GM23338 (cell line): ENCODE measurements at regions not wholly inside any gene's neighbourhood (a gene's known extent, or its start where the extent isn't known, plus 50 kb on each side); places are given as distances from the start of the nearest gene placed in this dataset.

Experiments used
- ATAC-seq: fragments of 200-7000 bp; cut with Tn5 transposase; 3 replicates; pipeline ENCODE4 v1.9.1; 2020
- DNase-seq: peaks from one replicate; pipeline ENCODE4 v3.0.0-alpha.2; 2015; ENCODE audit warnings: low spot score
- H2AFZ ChIP-seq: fragments of 200-600 bp; sonication (generic); 2 replicates; pipeline ENCODE4 v1.8.0; 2016; ENCODE audit warnings: antibody characterized with exemption, mild to moderate bottlenecking, moderate library complexity
- H3F3A ChIP-seq: fragments of 200-600 bp; sonication (generic); replicated peaks from 2 replicates; pipeline ENCODE4 v1.8.0; 2017; ENCODE audit warnings: antibody characterized with exemption, mixed run types, low read depth
- H3K27ac ChIP-seq: fragments of 200-600 bp; sonication (generic); 2 replicates; pipeline ENCODE4 v1.6.1; 2016; ENCODE audit warnings: low read depth
- H3K27me3 ChIP-seq: fragments of 200-600 bp; sonication (generic); 2 replicates; pipeline ENCODE4 v1.8.0; 2016; ENCODE audit warnings: mild to moderate bottlenecking, mixed run types, moderate library complexity; ENCODE audit not compliant: insufficient read depth
- H3K36me3 ChIP-seq: fragments of 200-600 bp; sonication (generic); 2 replicates; pipeline ENCODE4 v1.8.0; 2016; ENCODE audit warnings: mild to moderate bottlenecking; ENCODE audit not compliant: insufficient read depth
- H3K4me1 ChIP-seq: fragments of 200-600 bp; sonication (generic); 2 replicates; pipeline ENCODE4 v1.8.0; 2016; ENCODE audit warnings: mild to moderate bottlenecking, moderate library complexity; ENCODE audit not compliant: insufficient read depth
- H3K4me2 ChIP-seq: fragments of 200-600 bp; sonication (generic); 2 replicates; pipeline ENCODE4 v1.7.1; 2017; ENCODE audit warnings: mixed run types
- H3K4me3 ChIP-seq: fragments of 200-600 bp; sonication (generic); 2 replicates; pipeline ENCODE4 v1.6.1; 2016; ENCODE audit warnings: mixed run types
- H3K79me2 ChIP-seq: fragments of 200-600 bp; sonication (generic); replicated peaks from 2 replicates; pipeline ENCODE4 v1.8.0; 2017; ENCODE audit warnings: mild to moderate bottlenecking; ENCODE audit not compliant: insufficient read depth
- H3K9me2 ChIP-seq: fragments of 200-600 bp; sonication (generic); 2 replicates; pipeline ENCODE4 v1.8.0; 2017; ENCODE audit not compliant: insufficient read depth
- H4K20me1 ChIP-seq: fragments of 200-600 bp; sonication (generic); replicated peaks from 2 replicates; pipeline ENCODE4 v1.8.0; 2017; ENCODE audit warnings: mild to moderate bottlenecking; ENCODE audit not compliant: insufficient read depth
- H3K27ac Mint-ChIP-seq: 2 replicates; pipeline ENCODE4 v1.8.0; 2020; ENCODE audit warnings: inconsistent platforms, mild to moderate bottlenecking, moderate library complexity, mixed read lengths
- H3K27me3 Mint-ChIP-seq: 3 replicates; pipeline ENCODE4 v1.8.0; 2022; ENCODE audit warnings: low read depth, mild to moderate bottlenecking, moderate library complexity, mixed read lengths, inconsistent platforms; ENCODE audit not compliant: insufficient read depth, poor library complexity
- H3K36me3 Mint-ChIP-seq: 3 replicates; pipeline ENCODE4 v1.8.0; 2021; ENCODE audit warnings: low read depth, mild to moderate bottlenecking, inconsistent platforms, moderate library complexity, mixed read lengths
- H3K4me1 Mint-ChIP-seq: 3 replicates; pipeline ENCODE4 v1.8.0; 2020; ENCODE audit warnings: mild to moderate bottlenecking, inconsistent platforms, mixed read lengths
- H3K4me3 Mint-ChIP-seq: 3 replicates; pipeline ENCODE4 v1.8.0; 2021; ENCODE audit warnings: moderate library complexity, mild to moderate bottlenecking, inconsistent platforms, mixed read lengths
- H3K9me3 Mint-ChIP-seq: 3 replicates; pipeline ENCODE4 v1.8.0; 2020; ENCODE audit warnings: moderate library complexity, mild to moderate bottlenecking, inconsistent platforms, mixed read lengths
- CTCF ChIP-seq, 2 experiments: fragments of 200-600 bp in 1 of 2; sonication (generic) in 1 of 2; conservative IDR thresholded peaks; 2 replicates each; pipeline versions ENCODE4 v1.5.1 to v1.6.1; 2016 to 2017; ENCODE audit warnings: antibody characterized with exemption in 2 of 2, low read depth in 2 of 2, mild to moderate bottlenecking in 2 of 2, moderate library complexity in 1 of 2
- EZH2phosphoT487 ChIP-seq: fragments of 200-600 bp; sonication (generic); IDR thresholded peaks from one replicate; pipeline ENCODE4 v1.8.1; 2018; ENCODE audit warnings: antibody characterized with exemption; ENCODE audit not compliant: unreplicated experiment
- JUNB ChIP-seq: IDR thresholded peaks from one replicate; pipeline ENCODE4 v1.6.1; 2016; ENCODE audit warnings: antibody characterized with exemption; ENCODE audit not compliant: unreplicated experiment
- NANOG ChIP-seq: IDR thresholded peaks from 2 replicates; pipeline ENCODE4 v1.6.1; 2016; ENCODE audit warnings: antibody characterized with exemption, borderline replicate concordance
- POLR2AphosphoS5 ChIP-seq: IDR thresholded peaks from 2 replicates; pipeline ENCODE4 v1.6.1; 2016; ENCODE audit warnings: antibody characterized with exemption, low read depth
- STAT1 ChIP-seq: IDR thresholded peaks from one replicate; pipeline ENCODE4 v1.6.1; 2016; ENCODE audit warnings: antibody characterized with exemption; ENCODE audit not compliant: unreplicated experiment
- ZNF114 ChIP-seq: fragments of 250-450 bp; sonication (Bioruptor Pico); IDR thresholded peaks from 2 replicates; pipeline ENCODE4 v1.5.0; 2020; ENCODE audit warnings: mild to moderate bottlenecking, moderate library complexity
- TF ChIP-seq, protein P1 (sequence below): IDR thresholded peaks from 2 replicates; pipeline ENCODE4 v1.6.1; 2016; ENCODE audit warnings: antibody characterized with exemption
- TF ChIP-seq, protein P2 (sequence below): fragments of 250-450 bp; sonication (Bioruptor Pico); IDR thresholded peaks from 2 replicates; pipeline ENCODE4 v1.5.0; 2020; ENCODE audit warnings: mild to moderate bottlenecking, moderate library complexity

DNA sequence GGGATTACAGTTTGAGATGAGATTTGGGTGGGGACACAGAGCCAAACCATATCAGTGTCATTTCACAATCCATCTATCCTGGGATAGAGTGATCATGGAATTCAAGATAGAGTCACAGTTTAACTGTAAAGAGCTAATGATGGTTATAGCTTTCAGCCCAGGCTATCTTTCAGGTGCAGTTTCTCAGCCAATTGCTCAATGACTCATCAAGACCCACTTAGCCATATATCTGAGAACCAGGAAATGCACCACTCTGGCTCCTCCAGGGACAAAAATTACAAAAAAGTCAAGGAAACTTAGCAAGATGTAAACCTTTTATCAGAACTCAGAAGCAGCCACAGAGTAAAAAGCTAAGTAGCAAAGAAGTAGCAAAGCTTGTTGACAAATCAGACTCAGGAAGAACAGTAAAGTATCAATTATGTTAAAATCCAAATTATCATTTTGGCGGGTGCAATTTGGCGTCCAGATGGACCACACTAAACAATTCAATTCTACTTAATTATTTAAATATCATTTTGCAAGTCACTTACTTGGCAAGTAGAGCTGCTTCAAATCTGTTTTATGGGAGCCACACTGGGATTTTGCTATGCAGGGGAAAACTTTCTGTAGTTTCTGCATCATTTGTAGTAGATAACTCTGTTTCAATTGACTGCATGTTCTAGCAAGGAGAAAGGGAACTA is 169.4 kb downstream of the TLE1 start:
- no peak for DNase-seq
- Histone ChIP-seq H3K4me2 (no peak overlapping the region), H3K27me3 (no peaks in the 10 kb centered on the region), H3K36me3 (no peaks in the 10 kb centered on the region), H3K9me2 (no peaks in the 10 kb centered on the region), H3K27ac (no peak overlapping the region), H3F3A (no peaks in the 10 kb centered on the region), H3K4me1 (no peaks in the 10 kb centered on the region), H3K4me3 (no peak overlapping the region), H2AFZ (peak overlapping the region; percentile 39), H4K20me1 (no peaks in the 10 kb centered on the region), H3K79me2 (no peaks in the 10 kb centered on the region)
- no peak for ATAC-seq
- Mint-ChIP-seq H3K27me3 (no peaks in the 10 kb centered on the region), H3K4me3 (no peak overlapping the region), H3K27ac (no peak overlapping the region), H3K4me1 (peaks cover 5% of the 10 kb centered on the region; the same call in 2 of the 3 replicates), H3K9me3 (no peaks in the 10 kb centered on the region), H3K36me3 (no peaks in the 10 kb centered on the region)
- TF ChIP-seq STAT1 (no peak), EZH2phosphoT487 (no peak), CTCF (conservative IDR thresholded peaks at IDR 0.05; ENCODE audit: low read depth in 2 of 2) (no peak), ZNF114 (CRISPR knock-in tag) (no peak), NANOG (no peak), POLR2AphosphoS5 (no peak), JUNB (no peak)
- TF ChIP-seq, protein P1, sequence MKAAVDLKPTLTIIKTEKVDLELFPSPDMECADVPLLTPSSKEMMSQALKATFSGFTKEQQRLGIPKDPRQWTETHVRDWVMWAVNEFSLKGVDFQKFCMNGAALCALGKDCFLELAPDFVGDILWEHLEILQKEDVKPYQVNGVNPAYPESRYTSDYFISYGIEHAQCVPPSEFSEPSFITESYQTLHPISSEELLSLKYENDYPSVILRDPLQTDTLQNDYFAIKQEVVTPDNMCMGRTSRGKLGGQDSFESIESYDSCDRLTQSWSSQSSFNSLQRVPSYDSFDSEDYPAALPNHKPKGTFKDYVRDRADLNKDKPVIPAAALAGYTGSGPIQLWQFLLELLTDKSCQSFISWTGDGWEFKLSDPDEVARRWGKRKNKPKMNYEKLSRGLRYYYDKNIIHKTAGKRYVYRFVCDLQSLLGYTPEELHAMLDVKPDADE: no peak
- TF ChIP-seq, protein P2, sequence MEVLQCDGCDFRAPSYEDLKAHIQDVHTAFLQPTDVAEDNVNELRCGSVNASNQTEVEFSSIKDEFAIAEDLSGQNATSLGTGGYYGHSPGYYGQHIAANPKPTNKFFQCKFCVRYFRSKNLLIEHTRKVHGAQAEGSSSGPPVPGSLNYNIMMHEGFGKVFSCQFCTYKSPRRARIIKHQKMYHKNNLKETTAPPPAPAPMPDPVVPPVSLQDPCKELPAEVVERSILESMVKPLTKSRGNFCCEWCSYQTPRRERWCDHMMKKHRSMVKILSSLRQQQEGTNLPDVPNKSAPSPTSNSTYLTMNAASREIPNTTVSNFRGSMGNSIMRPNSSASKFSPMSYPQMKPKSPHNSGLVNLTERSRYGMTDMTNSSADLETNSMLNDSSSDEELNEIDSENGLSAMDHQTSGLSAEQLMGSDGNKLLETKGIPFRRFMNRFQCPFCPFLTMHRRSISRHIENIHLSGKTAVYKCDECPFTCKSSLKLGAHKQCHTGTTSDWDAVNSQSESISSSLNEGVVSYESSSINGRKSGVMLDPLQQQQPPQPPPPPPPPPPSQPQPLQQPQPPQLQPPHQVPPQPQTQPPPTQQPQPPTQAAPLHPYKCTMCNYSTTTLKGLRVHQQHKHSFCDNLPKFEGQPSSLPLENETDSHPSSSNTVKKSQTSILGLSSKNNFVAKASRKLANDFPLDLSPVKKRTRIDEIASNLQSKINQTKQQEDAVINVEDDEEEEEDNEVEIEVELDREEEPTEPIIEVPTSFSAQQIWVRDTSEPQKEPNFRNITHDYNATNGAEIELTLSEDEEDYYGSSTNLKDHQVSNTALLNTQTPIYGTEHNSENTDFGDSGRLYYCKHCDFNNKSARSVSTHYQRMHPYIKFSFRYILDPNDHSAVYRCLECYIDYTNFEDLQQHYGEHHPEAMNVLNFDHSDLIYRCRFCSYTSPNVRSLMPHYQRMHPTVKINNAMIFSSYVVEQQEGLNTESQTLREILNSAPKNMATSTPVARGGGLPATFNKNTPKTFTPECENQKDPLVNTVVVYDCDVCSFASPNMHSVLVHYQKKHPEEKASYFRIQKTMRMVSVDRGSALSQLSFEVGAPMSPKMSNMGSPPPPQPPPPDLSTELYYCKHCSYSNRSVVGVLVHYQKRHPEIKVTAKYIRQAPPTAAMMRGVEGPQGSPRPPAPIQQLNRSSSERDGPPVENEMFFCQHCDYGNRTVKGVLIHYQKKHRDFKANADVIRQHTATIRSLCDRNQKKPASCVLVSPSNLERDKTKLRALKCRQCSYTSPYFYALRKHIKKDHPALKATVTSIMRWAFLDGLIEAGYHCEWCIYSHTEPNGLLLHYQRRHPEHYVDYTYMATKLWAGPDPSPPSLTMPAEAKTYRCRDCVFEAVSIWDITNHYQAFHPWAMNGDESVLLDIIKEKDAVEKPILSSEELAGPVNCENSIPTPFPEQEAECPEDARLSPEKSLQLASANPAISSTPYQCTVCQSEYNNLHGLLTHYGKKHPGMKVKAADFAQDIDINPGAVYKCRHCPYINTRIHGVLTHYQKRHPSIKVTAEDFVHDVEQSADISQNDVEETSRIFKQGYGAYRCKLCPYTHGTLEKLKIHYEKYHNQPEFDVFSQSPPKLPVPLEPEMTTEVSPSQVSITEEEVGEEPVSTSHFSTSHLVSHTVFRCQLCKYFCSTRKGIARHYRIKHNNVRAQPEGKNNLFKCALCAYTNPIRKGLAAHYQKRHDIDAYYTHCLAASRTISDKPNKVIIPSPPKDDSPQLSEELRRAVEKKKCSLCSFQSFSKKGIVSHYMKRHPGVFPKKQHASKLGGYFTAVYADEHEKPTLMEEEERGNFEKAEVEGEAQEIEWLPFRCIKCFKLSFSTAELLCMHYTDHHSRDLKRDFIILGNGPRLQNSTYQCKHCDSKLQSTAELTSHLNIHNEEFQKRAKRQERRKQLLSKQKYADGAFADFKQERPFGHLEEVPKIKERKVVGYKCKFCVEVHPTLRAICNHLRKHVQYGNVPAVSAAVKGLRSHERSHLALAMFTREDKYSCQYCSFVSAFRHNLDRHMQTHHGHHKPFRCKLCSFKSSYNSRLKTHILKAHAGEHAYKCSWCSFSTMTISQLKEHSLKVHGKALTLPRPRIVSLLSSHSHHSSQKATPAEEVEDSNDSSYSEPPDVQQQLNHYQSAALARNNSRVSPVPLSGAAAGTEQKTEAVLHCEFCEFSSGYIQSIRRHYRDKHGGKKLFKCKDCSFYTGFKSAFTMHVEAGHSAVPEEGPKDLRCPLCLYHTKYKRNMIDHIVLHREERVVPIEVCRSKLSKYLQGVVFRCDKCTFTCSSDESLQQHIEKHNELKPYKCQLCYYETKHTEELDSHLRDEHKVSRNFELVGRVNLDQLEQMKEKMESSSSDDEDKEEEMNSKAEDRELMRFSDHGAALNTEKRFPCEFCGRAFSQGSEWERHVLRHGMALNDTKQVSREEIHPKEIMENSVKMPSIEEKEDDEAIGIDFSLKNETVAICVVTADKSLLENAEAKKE (CRISPR knock-in tag): no peak
